ENCODE measurements at regions not wholly inside any gene's neighbourhood (a gene's known extent, or its start where the extent isn't known, plus 50 kb on each side); places are given as distances from the start of the nearest gene placed in this dataset.

DNA sequence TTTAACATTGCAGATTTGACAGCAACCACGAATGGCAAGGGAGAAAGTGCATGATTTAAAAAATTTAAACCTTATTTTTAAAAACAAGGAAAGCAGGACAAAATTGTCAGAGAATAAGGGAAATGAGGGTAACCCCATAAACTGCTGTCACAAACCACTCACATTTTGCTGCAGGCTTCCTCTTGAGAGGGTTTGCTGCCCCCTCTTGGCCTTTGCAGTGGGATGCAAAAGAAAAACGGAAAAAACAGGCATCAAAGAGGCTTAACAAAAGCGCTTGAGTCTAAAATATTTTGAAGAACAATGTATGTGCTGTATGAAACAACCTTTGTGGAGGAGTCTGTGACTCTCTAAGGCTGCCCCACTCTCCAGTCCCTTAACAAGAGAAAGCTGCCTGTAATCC lies 91.6 kb downstream of the TMX3 start:
- DNase-seq: no peak

DNA sequence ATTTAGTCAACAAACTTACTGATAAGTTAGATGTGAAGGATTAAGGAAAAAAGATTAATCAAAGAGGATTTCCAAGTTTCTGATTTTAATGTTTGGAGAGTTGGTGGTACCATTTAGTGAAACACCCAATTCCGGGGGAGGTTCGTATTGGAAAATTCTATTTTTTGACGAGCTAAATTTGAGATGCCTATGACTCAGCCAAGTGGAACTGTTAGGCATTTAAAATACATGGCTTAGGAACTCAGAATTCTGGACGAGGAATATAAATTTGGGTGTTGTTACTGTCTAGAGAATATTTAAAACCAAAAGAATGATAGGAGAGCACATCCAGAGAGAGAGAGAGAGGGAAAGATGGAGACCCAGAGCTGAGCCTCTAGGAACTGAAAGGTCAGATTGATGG lies 103.6 kb downstream of the TMX3 start:
- no peak for DNase-seq

DNA sequence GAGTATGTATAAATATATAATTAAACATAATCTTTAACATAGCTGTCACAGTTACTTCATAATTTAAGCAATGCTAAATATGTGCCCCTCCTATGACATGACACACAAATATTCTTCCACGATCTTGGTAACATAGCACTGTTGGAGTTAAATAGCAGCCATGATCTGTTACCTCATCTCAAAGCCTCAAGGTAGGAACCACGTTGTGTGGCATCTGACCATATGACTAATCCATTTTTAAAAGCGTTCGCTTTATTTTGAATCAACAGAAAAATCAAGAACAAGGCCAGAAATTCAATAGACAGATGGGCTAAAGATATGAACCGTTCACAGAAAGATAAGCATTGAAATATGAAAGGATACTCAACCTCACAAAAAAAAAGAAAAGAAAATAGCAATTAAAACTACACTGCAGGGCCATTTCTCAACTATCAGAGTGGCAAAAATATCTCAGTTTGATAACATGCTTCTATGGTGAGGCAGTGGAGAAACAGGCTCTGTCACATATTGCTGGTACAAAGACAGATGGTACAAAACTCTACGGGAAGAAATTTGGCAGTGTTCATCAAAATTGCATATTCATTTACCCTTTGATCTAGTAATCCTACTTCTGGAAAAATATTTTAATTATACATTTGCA lies 105.9 kb downstream of the TMX3 start:
- no peak for DNase-seq

DNA sequence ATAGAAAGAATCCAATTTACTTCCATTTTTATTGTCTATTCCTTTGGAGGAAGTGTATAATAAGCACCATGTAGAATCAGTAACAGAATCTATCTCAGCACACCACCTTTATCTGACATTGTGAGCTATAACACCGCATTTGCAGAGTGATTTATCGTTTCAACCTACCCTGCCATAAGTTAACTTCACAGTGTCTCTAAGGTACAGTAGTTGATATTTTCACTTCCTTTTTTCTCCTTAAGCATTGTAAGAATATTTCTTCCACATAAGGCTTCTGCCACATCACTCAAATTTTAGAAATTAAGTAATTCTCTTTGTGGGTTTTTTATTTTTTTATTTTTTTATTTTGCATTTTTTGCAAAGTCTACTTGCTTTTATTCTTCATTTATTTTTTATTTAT lies 107.1 kb downstream of the TMX3 start:
- no peak for DNase-seq

DNA sequence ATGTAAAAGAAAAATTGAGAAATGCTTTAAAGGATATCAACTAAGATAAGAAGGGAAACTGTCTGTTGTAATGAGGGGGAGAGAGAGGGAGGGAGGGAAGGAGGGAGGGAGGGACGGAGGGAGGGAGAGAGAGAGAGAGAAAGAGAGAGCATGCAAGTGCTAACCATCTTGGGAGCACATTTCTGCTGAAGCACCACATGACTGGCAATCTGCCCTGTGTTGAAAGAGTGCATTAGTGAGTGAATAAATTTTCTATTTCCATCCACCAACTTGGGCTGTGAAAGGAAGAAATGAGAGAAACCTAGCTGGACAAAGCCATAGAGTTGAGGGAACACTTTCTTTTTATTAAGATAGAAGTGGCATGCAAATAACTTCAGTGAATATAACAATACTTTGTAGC lies 110.7 kb downstream of the TMX3 start:
- DNase-seq: no peak

DNA sequence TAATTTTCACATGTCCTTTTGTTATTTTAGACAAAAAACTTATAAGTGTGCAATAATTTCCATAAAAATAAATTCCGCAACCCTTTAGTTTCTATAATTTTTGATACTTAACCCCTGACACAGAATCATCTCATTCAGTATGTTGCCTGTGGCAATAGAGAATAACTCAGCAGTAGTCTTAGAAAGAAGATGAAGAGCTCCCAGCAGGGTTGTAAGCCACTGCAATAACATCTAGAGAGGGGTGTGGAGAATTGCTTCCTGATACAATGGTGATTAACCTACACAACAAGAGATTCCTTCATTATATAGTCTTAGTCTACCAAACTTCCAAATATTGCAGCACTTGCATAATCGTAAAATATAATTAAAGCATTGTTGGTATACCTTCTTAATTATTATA lies 118.9 kb downstream of the TMX3 start:
- no peak for DNase-seq

DNA sequence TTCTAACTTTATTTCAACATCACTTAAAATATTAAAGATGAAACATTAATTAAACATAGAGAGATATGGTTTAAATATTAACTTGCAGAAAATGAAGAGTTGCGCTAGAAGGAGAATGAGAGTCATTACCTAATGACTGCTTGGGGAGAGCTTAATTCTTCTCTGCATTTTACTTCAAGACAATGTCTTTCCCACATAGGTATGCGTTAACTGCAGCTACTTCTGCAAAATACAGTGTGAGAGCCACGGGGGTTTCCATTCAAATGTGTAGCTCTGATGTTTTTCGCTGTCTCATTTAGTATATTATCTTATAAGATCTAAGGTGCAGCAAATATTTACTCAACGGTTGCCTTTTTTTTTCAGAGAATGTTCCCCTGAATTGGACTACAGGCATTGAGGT lies 126.7 kb downstream of the TMX3 start:
- no peak for DNase-seq

DNA sequence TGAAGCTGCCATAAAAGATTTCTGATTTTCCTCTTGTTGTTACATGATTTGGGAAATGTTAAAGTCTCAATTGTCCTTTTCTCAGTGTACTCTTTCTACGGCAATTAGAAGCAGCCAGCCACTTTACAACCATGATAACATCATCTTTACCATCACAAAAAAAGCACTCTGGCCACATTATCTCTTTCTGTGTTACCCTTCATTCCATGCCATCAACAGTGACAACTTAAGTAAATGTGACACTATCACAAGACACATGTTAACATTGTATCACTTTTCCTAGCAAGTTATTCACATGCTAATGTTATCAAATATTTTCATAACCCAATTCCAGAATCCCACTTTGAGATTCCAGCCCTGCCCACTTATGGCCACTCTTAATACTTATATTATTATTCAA lies 131.2 kb downstream of the TMX3 start:
- no peak for DNase-seq

DNA sequence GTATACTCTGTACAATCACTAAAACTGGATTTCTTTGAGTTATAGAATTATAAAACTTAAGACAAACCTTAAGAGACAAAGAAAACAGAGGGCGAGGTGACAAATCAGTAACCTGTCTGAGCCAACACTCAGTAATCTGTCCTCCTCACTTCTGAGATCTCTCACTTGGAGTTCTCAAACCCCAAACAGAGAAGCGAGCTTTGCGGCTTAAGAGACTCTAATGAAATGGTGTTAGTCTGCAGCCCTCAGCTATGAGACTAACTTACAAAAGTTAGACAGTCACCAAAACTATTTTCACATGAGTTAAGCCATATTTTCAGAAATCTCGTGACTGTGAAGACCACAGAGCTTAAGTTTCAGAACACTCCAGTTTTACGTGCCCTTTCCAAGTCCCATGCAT lies 140.6 kb downstream of the TMX3 start:
- no peak for DNase-seq

DNA sequence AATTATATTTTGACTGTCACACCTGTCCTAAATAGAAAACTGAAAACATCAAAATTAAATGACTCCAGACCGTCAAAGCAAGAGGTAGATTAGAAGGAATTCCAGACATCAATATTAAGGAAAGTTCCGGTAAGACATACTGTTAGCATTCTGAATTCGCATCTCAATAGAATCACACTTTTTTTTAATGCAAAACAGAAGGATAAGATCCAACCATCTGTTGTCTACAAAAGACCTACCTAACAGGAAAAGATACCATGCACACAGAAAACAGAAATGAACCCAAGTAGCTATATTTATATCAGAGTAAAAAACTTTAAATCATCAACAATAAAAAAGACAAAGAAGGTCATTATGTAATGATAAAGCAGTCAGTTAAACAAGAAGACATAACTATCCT lies 145.0 kb downstream of the TMX3 start:
- no peak for DNase-seq

DNA sequence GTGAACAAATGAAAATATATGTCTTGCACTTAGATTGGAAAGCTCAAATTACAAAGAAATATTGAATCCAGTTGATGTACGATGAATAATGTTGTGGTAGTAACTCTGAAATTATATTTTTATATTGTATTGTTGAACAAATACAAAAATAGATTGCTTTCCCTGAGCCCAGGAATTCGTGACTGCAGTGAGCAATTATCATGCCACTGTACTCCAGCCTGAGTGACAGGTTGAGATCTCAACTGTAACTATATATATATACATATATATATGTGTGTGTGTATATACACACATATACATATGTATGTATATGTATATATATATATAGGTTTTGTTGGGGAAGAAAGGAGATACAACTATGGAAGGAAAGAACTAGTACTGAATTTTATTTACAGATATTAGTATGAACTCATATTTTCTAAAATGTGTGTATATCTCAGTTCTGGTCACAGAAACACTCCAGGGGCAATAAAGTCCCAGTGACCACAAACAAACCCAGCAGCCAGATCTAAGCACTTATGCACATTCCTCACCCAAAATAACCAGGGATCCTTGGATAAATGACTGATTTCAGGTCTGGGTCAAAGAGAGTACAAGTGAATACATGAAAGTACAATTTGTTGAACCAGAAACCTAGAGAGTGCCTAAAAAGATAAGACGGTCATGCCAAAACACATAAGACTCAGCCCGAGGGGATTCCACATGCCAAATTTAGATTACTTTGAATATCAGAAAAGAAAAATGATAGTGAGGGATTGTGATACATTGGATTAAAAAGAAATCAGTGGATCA lies 146.3 kb downstream of the TMX3 start:
- DNase-seq: no peak

DNA sequence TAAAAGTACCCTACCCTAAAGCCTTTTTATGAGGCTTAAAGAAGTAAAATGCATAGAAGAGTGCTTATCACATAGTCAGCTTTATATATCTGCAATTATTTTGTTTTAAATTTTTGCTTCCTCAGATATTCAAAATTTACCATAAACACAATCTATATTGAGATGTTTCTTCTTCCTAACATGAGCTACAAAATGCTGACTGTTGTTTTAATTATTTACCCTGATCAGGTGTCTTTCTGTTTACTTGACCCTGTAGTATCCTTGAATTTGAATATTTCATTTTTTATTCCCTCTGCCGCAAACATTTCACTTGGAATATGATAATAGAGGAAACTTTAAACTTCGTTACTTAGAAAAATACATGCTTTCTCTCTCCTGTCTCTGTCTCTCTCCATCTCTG lies 147.9 kb downstream of the TMX3 start:
- DNase-seq: no peak

DNA sequence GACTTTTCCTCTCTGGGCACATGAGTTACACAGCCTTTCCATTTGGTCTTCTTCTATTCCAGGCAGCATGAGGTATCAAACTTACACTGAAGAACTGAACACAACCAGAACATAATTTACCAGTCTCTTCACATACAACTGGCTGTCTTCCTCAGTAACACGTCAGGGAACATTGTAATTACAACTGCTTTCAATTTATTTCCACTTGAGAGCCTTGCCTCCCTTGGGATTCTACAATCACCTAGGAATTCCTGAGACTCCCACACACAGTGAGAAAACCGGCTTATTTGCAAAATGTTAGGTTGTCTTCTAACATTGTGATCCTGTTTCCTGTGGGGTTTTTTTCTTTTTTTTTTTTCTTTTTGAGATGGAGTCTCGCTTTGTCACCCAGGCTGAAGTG lies 149.9 kb downstream of the TMX3 start:
- no peak for DNase-seq

DNA sequence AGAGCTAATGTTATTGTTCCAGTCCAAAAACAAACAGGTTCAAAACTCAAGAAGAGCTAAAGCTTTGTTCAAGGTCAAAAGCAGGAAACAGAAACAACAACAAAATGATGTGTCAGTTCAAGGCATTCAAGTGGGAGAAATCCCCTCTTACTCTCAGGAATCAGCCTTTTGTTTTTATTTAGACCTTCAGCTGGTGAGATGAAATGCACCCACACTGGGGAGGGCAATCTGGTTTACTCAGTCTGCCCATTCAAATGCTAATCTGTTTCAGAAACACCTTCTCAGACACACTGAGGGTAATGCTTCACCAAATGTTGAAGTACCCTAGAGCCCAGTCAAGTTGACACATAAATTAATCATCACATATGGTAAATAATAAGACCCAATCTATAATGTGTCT lies 150.6 kb downstream of the TMX3 start:
- DNase-seq: no peak

DNA sequence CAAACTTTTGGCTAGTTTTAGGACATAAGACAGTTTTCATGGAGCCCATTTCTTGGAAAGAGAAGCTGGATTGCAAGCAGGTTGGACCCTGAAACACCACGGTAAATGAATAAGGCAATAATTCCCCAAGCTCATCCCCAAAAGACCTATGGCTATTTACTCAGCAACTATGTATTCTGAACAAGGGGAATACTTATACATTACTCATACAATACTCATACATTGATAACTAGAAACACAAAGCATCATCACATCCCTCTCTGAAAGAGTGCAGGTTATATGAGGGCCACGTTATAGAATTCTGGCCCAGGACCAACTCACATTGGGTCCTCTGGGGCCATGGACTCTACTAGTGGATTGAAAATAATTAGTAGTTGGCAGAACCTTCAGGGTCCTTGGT lies 154.8 kb downstream of the TMX3 start:
- DNase-seq: no peak

DNA sequence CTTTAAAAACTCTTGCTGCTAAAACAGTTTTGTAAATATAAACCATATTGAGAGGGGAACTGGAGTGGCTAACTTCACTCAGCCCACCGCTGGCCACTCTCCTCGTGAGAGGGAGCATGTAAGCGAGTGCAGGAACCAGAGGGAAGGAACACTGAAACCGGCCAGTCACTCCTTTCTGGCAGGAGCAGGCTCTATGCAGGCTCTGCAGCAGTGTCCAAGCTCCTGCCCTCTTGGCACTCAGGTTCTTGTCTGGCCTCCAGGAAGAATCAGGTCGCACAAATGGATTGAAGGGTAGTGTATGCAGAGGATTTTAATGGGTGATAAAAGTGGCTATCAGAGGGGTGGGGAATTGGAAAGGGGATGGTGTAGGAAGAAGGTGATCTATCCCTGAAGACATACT lies 157.7 kb downstream of the TMX3 start:
- DNase-seq: no peak

DNA sequence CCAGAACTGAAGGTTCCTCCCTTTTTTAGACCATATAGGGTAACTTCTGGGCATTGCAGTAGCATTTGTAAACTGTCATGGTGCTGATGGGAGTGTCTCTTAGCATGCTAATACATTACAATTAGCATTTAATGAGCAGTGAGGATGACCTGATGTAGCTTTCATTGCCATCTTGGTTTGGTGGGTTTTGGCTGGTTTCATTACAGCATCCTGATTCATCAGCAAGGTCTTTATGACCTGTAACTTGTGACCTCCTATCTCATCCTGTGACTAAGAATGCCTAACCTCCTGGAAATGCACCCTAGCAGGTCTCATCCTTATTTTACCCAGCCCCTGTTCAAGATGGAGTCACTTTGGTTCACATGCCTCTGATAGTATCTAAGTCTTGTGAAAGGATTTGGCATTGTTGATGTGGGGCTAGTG lies 159.0 kb downstream of the TMX3 start:
- DNase-seq: no peak

DNA sequence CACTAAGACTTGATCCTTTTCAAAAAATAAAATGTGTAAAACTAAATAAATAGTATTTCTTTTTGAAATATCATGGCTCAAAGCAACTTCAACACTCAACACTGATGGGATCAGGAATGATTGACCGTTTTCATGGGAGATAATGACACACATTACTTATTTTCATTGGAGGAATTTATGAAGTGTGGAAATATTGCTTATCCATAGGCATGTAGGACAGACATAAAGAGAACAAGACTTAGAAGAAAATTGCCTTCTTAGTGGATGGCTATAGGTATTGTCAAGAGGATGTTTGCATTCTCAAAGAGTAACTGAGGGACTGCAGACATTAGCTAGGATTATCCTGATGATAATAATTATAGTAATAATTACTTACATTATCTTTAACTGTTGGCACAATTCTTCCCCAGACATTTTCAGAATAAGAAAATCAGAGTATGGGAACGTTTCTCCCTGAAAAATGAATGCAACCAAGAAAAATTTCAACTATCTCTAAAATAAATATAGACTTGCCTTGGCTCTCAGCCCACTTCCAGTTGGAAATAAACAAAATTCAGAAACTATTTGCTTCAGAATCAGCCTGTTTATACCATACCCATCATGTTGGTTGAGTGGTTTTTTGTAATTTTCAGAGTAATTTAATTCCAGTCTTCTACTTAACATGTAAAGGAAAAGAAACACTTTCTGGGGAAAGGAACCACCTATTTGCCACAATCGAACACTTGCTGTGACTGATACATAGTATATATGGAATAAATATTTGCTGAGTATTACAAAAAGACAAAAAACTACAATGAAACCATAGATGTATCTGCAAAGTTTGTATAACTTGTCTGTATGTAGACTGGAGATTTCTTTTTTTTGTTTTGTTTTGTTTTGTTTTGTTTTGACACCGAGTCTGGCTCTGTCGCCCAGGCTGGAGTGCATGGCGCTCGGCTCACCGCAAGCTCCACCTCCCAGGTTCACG lies 165.7 kb downstream of the TMX3 start:
- DNase-seq: no peak

DNA sequence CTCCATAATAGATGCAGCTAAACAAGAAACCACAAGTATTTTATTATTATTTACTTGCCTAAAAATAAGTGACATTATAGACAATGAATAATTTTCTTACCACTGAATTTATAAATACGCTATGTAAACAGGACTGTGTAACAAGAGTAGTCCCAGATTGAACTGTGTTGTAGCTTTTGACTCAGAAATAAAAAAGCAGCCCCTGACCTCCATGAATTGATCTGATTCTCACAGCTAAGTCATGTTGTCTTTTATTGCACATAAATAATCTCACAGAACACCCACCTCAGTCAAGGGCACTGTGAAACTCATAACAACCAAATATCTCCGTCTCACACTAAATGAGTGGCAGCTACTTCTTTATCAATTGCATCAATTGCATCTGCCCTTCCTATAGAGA lies 171.6 kb downstream of the TMX3 start:
- DNase-seq: no peak

DNA sequence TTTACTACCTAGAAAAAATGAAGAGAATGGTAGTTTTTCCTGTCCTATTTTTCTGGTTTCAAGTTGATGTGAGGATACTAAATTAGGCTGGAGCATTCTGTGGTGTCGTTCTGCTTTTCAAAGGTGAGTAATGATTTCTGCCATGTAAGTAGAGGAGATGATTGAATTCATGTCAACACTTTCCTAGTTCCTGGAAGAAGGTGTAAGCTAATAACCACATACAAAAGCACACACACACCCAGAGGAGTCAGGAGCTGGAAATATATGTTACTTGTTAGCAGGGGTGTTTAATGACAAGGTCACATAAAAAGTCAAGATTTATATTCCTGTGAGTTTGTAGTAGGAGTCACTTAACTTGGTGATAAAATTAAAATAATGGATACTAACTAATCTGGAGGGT lies 172.1 kb downstream of the TMX3 start:
- no peak for DNase-seq

DNA sequence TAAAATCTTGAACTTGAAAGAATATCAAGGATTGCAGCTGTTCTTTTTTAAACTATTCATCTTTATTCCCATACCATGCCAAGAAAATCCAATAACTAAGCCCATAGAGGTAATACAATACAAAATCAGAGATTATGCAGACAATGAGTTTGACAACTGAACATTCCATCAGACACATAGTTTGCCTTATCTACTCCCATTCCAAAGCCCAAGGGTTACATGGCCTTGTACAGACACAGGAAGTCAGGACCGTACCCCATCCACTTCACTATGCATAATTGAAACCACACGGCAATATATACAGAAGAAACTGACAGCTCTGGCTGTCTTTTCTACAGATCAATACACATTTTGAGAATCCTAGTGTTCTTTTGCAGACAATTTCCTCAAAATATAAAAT lies 181.3 kb downstream of the TMX3 start:
- no peak for DNase-seq

DNA sequence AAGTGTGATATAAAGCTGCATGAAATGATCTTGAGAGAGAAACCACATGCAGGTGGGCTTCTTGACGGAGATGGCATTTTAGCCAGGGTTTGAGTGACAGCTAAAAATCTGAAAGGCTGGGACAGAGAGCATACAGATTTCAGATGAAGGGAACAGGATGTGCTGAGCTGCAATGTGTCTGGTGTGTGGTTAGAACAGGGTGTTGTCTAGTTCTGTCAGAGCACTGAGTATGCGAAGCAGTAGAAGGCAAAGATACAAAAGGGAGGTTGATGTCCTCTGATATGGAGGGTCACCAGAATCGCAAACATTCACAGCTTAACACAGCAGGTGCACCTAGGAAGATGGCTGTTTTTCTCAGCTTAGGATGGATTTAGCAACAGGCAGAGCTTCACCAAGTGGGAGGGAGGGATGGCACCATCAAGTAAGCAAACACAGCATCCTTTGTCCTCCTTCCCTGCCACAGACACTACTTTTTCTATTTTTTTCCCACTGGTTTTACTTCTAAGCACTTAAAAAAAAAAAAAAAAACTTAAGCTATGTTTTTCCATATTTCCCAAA lies 182.5 kb downstream of the TMX3 start:
- no peak for DNase-seq

DNA sequence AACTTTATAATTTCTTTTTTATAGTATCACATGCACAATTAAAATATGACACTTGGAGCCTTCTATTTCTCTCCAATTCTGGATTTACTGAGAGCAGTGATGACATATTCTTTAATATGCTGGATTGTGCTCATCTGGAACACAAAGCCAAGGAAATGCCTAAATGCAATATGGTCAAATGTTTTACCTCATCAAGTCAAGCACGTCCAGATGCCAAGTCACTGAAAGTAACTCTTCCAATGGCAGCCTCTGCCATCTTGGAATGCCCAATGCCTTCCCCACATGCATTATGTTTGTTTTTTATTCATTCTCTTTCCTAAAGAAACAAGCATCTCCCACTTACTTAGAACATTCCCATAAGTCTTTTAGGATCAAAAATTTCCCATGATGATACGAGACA lies 189.8 kb downstream of the TMX3 start:
- DNase-seq: no peak

Data from GOT3 (cell line).